Activated CD4-positive, alpha-beta memory T cell treated with anti-CD3 and anti-CD28 coated beads for 36 hours (primary cell): ENCODE measurements at regions not wholly inside any gene's neighbourhood (a gene's known extent, or its start where the extent isn't known, plus 50 kb on each side); places are given as distances from the start of the nearest gene placed in this dataset.
"Not testable (repeated sequence)": the region's sequence is repeated elsewhere in the genome, so short reads cannot be mapped to it uniquely, and the experiment has no call there.

ENCODE experiments used
- CTCF ChIA-PET: fragments of 350-600 bp; sonication (Branson Sonifier 250); formaldehyde crosslinking; loops from one replicate; lab custom pipeline; 2021; ENCODE audit warnings: antibody characterized with exemption, inconsistent platforms; lab: Charles Lee
- POLR2A ChIA-PET: fragments of 350-600 bp; sonication (Branson Sonifier 250); formaldehyde crosslinking; loops from one replicate; lab custom pipeline; 2021; ENCODE audit warnings: antibody characterized with exemption; lab: Charles Lee
- DNase-seq: peaks from one replicate; pipeline ENCODE4 v3.0.0-alpha.2; 2020
- H3K27ac Mint-ChIP-seq: one replicate; pipeline ENCODE4 v1.8.0; 2021; ENCODE audit warnings: mixed read lengths
- H3K27me3 Mint-ChIP-seq: one replicate; pipeline ENCODE4 v1.8.0; 2021; ENCODE audit warnings: mixed read lengths
- H3K36me3 Mint-ChIP-seq: one replicate; pipeline ENCODE4 v1.8.0; 2021; ENCODE audit warnings: mixed read lengths
- H3K4me1 Mint-ChIP-seq: one replicate; pipeline ENCODE4 v1.8.0; 2021; ENCODE audit warnings: low read depth, mixed read lengths
- H3K4me3 Mint-ChIP-seq: one replicate; pipeline ENCODE4 v1.8.0; 2021; ENCODE audit warnings: mild to moderate bottlenecking, mixed read lengths
- H3K9me3 Mint-ChIP-seq: one replicate; pipeline ENCODE4 v1.8.0; 2021; ENCODE audit warnings: mixed read lengths
- intact Hi-C: fragments of 100-400 bp; cut with micrococcal nuclease; formaldehyde crosslinking; loops from one replicate; pipeline ENCODE4 v1.15.1; 2023

DNA sequence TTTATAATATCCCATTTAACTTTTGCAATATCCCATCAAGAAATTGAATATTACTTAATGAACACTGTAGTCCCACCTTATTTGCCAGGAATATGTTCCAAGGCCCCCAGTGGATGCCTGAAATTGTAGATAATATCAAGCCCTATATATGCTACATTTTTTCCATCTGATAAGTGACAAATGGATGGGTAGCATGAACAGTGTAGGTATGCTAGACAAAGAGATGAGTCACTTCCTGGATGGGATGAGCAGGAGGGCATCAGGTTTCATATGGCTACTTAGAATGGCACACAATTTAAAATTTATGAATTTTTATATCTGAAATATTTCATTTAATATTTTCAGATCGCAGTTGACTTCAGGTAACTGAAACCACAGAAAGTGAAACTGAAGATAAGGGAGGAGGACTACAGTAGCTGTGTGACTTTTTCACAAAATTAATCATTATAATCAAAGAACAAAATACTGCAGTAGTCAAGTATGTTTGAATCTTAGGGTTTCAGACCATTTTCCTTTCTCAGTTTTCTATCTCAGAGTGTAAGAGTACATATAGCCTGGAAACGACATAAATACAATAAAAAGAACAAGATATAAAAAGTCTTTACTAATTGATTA, 636.4 kb upstream of the ARRDC3 start:
- ChIA-PET CTCF (no interaction called here), POLR2A (no interaction called here)
- DNase-seq = no peak
- intact Hi-C loops = no loop called here
- H3K36me3 Mint-ChIP-seq = no peaks in the 10 kb centered on the region
- no peak overlapping the region for H3K4me3 Mint-ChIP-seq
- no peaks in the 10 kb centered on the region for H3K4me1 Mint-ChIP-seq
- no peaks in the 10 kb centered on the region for H3K9me3 Mint-ChIP-seq
- H3K27me3 Mint-ChIP-seq = no peaks in the 10 kb centered on the region
- no peak overlapping the region for H3K27ac Mint-ChIP-seq

DNA sequence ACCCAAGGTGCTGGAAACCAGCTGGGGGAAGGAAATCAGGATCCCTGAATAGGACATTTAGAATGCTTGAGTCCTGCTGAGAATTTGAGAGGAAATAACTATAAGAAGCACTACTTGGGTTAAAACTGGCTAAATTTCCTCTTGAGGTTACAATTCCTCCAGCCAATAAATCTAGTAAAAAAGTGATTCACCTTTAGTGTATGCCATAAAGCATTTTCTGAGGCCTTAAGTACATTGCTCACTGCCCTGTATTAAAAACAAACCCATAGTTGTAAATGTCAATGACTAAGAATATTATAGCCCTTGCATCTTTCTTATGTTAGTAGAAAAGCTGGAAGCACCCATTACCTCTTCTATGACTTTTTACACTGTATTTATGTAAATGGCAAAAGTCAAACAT, 634.7 kb upstream of the ARRDC3 start:
- no peaks in the 10 kb centered on the region for H3K4me1 Mint-ChIP-seq
- ChIA-PET CTCF (no interaction called here), POLR2A (no interaction called here)

DNA sequence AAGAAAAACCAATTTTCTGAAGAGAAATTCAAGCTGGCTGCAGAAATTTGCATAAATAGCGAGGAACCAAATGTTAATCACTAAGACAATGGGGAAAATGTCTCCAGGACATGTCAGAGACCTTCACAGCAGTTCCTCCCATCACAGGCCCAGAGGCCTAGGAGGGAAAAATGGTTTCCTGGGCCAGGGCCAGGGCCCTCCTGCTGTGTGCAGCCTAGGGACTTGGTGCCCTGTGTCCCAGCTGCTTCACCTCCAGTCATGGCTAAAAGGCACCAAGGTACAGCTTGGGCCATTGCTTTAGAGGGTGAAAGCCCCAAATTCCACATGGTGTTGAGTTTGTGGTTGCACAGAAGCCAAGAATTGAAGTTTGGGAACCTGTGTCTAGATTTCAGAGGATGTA, 628.7 kb upstream of the ARRDC3 start:
- H3K36me3 Mint-ChIP-seq, CTCF ChIA-PET, intact Hi-C loops, DNase-seq, H3K27ac Mint-ChIP-seq, POLR2A ChIA-PET, H3K27me3 Mint-ChIP-seq, H3K4me1 Mint-ChIP-seq, H3K4me3 Mint-ChIP-seq: not testable (repeated sequence)
- H3K9me3 Mint-ChIP-seq = peaks cover 19% of the 10 kb centered on the region

More for the DNA sequence above, 634.7 kb upstream of the ARRDC3 start:
- Mint-ChIP-seq H3K4me3 (no peak overlapping the region), H3K27ac (no peak overlapping the region), H3K27me3 (no peaks in the 10 kb centered on the region), H3K9me3 (peaks cover 3% of the 10 kb centered on the region), H3K36me3 (no peaks in the 10 kb centered on the region)
- no peak for DNase-seq
- intact Hi-C loops = no loop called here

DNA sequence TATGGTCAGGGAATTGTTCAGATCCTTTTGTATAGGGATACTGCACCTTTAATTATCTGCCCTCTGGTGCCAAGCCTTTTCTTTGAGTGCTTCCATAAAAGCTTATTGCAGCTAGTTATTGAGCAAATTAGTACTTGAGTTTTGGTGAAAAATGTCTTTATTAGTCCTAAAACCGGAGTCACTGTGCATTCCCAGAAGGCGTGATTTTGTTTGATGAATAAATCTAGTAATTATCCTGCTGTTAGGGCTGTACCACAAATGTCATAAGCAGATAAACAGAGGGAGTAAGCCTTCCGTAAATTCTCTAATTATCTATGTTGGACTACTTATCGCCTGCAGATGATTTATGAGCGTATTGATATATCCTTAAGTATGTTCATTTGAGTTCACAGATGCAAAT, 620.7 kb upstream of the ARRDC3 start:
- no peaks in the 10 kb centered on the region for H3K27me3 Mint-ChIP-seq
- peaks cover 5% of the 10 kb centered on the region for H3K9me3 Mint-ChIP-seq
- ChIA-PET CTCF (no interaction called here), POLR2A (no interaction called here)
- H3K4me3 Mint-ChIP-seq = no peak overlapping the region
- no peaks in the 10 kb centered on the region for H3K36me3 Mint-ChIP-seq
- DNase-seq = no peak
- no peaks in the 10 kb centered on the region for H3K4me1 Mint-ChIP-seq
- H3K27ac Mint-ChIP-seq = no peak overlapping the region
- intact Hi-C loops = no loop called here

DNA sequence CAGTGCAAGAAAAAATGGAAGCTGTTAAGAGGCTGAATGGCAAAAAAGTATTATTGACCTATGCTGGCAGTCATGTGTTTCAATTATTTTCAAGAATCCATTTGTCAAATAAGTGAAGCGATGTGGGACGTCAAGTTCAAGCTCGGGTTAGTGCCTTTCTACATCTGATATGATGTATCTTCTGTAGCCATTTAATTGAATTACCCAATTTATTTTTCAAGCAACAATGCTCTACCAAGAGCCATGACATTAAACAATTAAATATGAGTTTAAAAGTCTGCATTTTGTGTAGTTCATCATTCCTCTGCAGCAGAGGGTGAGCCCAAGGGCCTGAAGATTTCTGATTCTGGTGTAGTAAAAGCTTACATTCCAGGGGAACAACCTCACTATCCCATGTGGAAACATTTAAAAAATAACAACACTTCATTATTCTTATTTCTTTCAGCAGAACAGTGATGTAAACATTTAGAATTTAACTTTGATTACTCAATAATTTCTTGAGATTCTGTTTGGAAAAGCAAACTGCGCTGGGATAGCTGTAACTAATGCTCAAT, 619.7 kb upstream of the ARRDC3 start:
- no peaks in the 10 kb centered on the region for H3K27me3 Mint-ChIP-seq
- ChIA-PET CTCF (no interaction called here), POLR2A (no interaction called here)
- H3K4me1 Mint-ChIP-seq = no peaks in the 10 kb centered on the region
- no peak overlapping the region for H3K27ac Mint-ChIP-seq
- H3K36me3 Mint-ChIP-seq = no peaks in the 10 kb centered on the region
- intact Hi-C loops = no loop called here
- H3K9me3 Mint-ChIP-seq = peaks cover 3% of the 10 kb centered on the region
- no peak for DNase-seq
- no peak overlapping the region for H3K4me3 Mint-ChIP-seq

DNA sequence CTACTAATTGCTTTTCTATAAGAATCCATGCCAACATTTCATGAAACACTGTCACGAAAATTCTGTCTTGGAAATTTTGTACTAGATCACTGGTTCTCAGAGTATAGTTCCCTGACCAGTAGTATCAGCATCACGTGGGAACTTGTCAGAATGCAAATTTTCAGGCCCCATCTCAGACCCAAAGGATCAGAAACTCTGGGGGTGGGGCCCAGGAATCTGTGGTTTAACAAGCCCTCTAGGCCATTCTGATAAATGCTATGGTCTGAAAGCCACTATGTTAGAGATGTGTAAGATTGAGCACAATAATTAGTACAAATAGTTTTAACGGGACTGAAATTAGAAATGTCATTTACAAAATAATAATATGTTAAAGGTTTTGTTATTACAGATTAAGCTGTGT, 615.7 kb upstream of the ARRDC3 start:
- Mint-ChIP-seq H3K4me1 (no peaks in the 10 kb centered on the region), H3K36me3 (no peaks in the 10 kb centered on the region), H3K4me3 (no peak overlapping the region), H3K9me3 (no peaks in the 10 kb centered on the region), H3K27ac (no peak overlapping the region), H3K27me3 (no peaks in the 10 kb centered on the region)
- DNase-seq = no peak
- ChIA-PET CTCF (no interaction called here), POLR2A (no interaction called here)
- intact Hi-C loops = no loop called here

DNA sequence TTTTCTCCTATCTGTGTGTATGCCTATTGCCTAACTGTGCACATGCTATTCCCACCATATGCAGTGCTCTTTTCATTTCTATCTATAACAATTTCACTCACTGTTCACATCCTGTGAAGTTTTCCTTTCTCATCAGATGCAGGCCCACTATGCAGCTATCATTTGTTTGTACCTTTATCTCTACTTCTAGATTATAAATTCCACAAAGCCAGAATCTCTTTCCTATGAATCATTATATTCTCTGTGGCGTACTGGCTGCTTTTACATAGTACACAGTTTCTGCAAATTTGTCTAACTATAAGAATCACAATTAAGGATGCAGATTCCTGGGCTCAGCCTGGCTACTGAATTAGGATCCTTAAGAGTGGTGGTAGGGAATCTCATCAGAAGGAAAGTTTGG, 600.8 kb upstream of the ARRDC3 start:
- ChIA-PET POLR2A (no interaction called here), CTCF (no interaction called here)
- no peak for DNase-seq
- no peaks in the 10 kb centered on the region for H3K36me3 Mint-ChIP-seq
- peaks cover 3% of the 10 kb centered on the region for H3K9me3 Mint-ChIP-seq
- no peaks in the 10 kb centered on the region for H3K27me3 Mint-ChIP-seq
- H3K4me1 Mint-ChIP-seq = no peaks in the 10 kb centered on the region
- intact Hi-C loops = no loop called here
- H3K27ac Mint-ChIP-seq = no peak overlapping the region
- H3K4me3 Mint-ChIP-seq = no peak overlapping the region

DNA sequence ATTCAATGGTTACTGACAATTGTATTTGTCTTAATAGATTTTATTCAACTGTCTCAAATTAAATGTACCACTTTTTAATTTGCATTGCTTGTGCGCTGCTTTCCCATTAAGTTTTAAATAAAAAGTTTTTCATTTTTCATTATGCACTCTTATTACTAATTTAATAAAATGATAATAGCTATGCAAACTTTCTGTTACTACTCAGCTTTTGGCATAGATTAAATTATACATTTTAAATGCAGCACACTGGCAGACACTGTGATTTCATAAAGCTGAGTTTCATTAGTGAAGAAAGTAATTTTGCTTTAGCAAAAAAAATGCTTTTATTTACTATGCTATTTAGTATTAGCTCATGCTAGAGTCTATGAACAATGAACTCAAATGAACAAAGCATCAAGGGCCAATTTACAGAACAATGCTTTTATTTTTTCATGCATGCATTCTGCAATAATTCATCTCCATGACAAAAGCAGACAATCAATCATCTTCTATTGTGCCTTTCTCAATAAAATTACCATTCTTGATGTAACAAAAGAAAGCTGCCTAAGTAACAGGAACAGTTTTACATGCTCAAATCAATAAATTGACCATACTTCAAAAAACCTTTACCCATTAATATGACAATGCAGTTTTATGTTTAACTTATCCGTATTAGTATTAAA, 595.2 kb upstream of the ARRDC3 start:
- intact Hi-C loops = no loop called here
- CTCF ChIA-PET = no interaction called here

DNA sequence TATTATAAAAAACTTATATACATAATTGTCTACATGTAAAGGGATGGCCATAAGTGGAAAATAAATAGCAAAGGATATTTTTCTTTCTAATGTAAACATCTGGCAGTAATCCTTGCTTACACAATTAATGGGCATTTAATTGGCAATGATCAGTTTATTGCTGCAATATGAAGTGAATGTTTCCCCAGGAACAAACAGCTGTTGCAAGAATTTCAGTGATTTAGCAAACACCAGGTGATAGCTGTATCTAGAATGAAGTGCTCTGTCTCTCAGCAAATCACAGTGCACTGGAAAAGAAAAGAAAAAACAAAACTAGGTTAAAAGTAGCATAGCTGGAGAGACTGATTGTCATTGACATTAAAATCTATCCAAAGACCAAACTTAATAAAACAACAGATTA, 594.5 kb upstream of the ARRDC3 start:
- DNase-seq = no peak

More for the DNA sequence above, 595.2 kb upstream of the ARRDC3 start:
- POLR2A ChIA-PET = no interaction called here
- H3K9me3 Mint-ChIP-seq = peaks cover 6% of the 10 kb centered on the region
- no peak for DNase-seq
- H3K4me3 Mint-ChIP-seq = no peak overlapping the region
- no peaks in the 10 kb centered on the region for H3K36me3 Mint-ChIP-seq
- no peak overlapping the region for H3K27ac Mint-ChIP-seq
- H3K27me3 Mint-ChIP-seq = no peaks in the 10 kb centered on the region
- no peaks in the 10 kb centered on the region for H3K4me1 Mint-ChIP-seq

DNA sequence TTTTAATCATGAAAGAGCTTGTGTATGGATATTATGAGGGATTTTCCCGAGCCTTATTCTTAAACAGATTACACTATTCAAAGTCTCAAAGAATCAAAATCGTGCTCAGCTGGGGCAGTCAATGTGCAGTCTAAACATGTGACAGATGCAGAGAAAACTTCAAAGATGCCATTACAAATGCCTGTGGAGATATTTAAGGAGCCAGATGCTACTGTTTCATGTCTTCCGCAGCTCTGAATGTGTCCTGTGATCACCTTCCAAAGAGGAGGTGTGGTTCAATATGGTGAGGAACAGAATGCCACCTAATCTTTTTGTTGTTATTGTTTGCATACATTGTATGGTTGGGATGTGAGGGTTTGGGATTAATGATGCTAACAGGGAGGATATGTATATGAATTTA, 593.3 kb upstream of the ARRDC3 start:
- intact Hi-C loops = no loop called here
- DNase-seq = no peak
- no peaks in the 10 kb centered on the region for H3K36me3 Mint-ChIP-seq
- H3K4me1 Mint-ChIP-seq = no peaks in the 10 kb centered on the region
- ChIA-PET CTCF (no interaction called here), POLR2A (no interaction called here)
- H3K27ac Mint-ChIP-seq = no peak overlapping the region
- H3K9me3 Mint-ChIP-seq = peaks cover 3% of the 10 kb centered on the region
- H3K4me3 Mint-ChIP-seq = no peak overlapping the region
- H3K27me3 Mint-ChIP-seq = no peaks in the 10 kb centered on the region

More for the DNA sequence above, 594.5 kb upstream of the ARRDC3 start:
- Mint-ChIP-seq H3K27me3 (no peaks in the 10 kb centered on the region), H3K36me3 (no peaks in the 10 kb centered on the region), H3K4me1 (no peaks in the 10 kb centered on the region), H3K9me3 (peaks cover 6% of the 10 kb centered on the region), H3K4me3 (no peak overlapping the region), H3K27ac (no peak overlapping the region)
- ChIA-PET POLR2A (no interaction called here), CTCF (no interaction called here)
- intact Hi-C loops = no loop called here

DNA sequence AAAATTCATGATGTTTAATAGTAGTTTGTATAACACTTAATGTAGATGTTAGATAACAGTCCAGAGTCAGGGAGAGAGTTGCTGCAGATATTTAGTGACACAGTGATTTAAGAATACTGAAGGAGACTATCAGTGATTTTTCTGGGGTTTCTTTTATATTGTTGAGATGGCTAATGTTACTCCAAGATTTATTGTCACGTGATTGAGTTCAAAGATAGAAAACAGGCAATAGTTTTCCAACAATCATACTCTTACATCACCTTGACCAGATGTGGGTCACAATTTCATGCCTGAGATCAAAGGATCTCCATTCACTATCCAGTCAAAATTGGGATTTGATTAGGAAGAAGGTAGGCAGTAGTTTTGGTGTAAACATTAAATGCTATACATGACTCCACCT, 580.0 kb upstream of the ARRDC3 start:
- ChIA-PET CTCF (no interaction called here), POLR2A (no interaction called here)
- Mint-ChIP-seq H3K27me3 (no peaks in the 10 kb centered on the region), H3K27ac (no peak overlapping the region), H3K4me3 (no peak overlapping the region), H3K36me3 (no peaks in the 10 kb centered on the region), H3K9me3 (no peaks in the 10 kb centered on the region), H3K4me1 (no peaks in the 10 kb centered on the region)
- no peak for DNase-seq
- intact Hi-C loops = no loop called here

DNA sequence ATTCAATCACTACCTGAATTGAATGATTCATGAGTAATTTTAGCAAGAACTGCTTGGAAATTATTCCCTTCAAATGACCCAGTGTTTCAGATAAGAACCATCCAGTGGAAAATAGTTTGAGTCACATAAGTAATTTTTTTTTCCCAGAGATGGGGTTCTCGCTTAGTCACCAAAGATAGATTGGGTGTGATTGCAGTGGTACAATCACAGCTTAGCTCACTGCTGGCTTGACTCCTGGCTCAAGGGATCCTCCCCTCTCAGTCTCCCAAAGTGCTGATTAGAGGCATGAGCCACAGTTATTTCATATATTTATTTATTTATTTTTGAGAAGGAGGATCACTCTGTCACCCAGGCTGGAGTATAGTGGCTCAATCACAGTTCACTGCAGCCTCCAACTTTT, 574.5 kb upstream of the ARRDC3 start:
- intact Hi-C loops = no loop called here
- ChIA-PET CTCF (no interaction called here), POLR2A (no interaction called here)
- Mint-ChIP-seq H3K27me3 (no peaks in the 10 kb centered on the region), H3K27ac (no peak overlapping the region), H3K4me3 (no peak overlapping the region), H3K9me3 (no peaks in the 10 kb centered on the region), H3K4me1 (no peaks in the 10 kb centered on the region), H3K36me3 (no peaks in the 10 kb centered on the region)
- no peak for DNase-seq

DNA sequence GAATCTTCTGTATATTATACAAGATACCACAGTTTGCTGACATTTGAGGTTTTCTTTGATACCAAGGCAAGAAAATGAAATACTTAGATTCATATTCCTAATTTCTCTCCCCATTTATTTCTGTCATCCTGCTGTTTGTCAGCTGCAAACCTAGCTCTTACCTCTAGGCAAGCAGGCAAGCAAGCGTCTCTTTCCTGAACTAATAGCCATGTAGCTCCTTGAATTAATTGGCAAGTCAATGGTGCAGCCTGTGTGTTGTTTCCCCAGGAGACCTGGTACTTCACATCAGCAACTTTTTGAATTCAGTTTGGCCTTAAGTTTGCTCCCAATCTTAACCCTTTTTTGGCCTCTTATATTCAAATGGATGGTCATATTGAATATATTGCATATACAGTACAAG, 573.6 kb upstream of the ARRDC3 start:
- H3K4me1 Mint-ChIP-seq = no peaks in the 10 kb centered on the region
- no peak for DNase-seq
- no peak overlapping the region for H3K27ac Mint-ChIP-seq
- no peak overlapping the region for H3K4me3 Mint-ChIP-seq
- H3K36me3 Mint-ChIP-seq = no peaks in the 10 kb centered on the region
- CTCF ChIA-PET = no interaction called here
- no peaks in the 10 kb centered on the region for H3K27me3 Mint-ChIP-seq
- POLR2A ChIA-PET = no interaction called here
- H3K9me3 Mint-ChIP-seq = no peaks in the 10 kb centered on the region
- intact Hi-C loops = no loop called here
